ENCODE measurements at regions not wholly inside any gene's neighbourhood (a gene's known extent, or its start where the extent isn't known, plus 50 kb on each side); places are given as distances from the start of the nearest gene placed in this dataset.
"Not testable (repeated sequence)": the region's sequence is repeated elsewhere in the genome, so short reads cannot be mapped to it uniquely, and the experiment has no call there.

DNA sequence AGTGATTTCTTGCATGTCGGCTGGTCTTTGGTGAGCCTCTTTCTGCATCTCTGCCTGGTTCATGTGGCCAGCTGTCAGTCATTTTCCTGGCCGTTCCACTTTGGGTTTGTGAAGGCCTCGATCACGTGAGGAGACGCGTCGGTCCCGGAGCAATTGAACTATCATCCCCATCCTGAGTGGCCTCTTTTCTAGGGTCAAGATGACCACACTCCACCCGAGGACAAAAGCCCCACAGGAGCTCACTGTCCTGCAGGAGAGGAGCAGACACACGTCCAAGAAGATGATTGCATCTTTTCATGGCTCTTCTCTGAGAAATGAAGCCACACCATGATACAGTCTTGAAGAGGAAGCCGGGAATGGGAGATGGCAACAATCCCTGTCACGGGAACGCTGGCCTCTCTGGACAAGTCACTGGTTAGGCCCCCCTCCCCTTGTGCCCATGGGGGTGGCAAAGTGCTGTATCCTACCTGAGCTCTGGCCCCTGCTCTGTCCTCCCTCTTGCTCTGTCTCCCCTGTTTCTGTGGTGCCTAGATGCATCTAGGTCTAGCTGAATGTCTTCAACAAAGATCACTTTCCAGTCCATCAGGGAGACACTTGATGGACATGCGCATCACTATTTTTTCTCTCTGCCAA is 291.4 kb upstream of the ZNF337 start:
- not testable (repeated sequence) for DNase-seq (ENCODE audit: low read depth)

DNA sequence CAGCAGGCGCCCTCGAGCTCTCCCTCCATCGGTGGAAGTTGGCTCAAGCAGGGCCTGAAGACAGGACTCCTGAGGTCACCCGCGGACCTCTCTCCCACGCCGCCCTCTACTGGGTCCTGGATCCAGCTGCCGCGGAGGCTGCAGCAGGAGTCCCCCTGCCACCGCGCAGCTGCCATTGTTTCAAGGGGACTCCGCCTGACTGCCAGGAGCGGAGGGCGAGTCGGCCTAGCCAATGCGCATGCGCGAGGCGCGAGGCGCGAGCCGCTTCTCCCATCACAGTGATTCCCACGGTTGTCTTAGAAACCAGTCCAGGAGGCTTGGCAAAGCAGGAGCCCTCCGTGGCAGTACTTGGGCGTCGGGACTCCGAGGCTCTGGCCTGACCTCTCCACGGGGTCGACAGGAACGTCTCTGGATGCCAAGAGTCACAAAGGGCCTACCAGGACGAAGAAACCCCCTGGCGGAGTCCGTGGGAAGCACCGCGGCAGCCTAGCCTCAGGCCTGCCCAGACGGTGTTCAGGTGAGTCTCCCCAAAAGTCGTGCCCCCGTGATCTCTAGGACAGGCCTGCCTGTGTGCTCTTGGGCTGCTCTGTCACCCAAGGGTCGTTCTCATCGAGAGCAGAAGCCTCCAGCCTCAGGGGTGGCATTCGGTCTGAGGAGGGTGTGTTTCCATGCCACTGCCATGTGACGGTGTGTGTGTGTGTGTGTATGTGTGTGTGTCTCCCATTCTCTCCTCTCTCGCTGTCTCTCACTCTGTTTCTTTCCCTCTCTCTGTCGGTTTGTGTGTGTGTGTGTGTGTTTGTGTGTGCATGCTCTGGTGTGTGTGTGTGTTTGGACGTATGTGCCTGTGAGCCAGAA is 290.6 kb upstream of the ZNF337 start:
- peak; percentile 54 for DNase-seq (ENCODE audit: low read depth)

DNA sequence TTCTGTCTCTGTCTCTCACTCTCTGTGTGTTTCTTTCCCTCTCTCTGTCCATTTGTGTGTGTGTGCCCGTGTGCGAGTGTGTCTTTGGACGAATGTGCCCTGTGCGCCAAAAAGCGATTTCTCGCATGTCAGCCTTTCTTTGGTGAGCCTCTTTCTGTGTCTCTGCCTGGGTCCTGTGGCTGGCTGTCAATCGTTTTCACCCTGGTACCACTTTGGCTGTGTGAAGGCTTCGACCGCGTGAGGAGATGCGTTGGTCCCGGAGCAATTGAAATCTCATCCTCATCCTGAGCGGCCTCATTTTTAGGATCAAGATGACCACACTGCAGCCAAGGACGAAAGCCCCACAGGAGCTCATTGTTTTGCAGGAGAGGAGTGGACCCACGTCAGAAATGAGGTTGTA is 288.9 kb upstream of the ZNF337 start:
- no peak for DNase-seq (ENCODE audit: low read depth)

DNA sequence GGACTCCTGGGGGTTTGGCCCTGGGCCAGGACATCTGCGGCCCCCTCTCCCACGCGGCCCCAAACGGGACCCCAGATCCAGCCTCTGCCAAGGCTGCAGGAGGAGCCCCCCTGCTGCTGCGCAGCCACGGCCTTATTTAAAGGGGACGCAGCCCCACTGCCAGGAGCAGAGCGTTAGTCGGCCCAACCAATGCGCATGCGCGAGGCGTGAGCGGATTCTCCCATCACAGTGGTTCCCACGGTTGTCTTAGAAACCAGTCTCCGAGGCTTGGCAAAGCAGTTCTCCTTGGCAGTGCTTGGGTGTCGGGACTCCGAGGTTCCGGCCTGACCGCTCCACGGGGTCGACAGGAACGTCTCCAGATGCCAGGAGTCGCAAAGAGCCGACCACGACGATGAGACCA is 288.3 kb upstream of the ZNF337 start:
- peak; percentile 80 for DNase-seq (ENCODE audit: low read depth)

DNA sequence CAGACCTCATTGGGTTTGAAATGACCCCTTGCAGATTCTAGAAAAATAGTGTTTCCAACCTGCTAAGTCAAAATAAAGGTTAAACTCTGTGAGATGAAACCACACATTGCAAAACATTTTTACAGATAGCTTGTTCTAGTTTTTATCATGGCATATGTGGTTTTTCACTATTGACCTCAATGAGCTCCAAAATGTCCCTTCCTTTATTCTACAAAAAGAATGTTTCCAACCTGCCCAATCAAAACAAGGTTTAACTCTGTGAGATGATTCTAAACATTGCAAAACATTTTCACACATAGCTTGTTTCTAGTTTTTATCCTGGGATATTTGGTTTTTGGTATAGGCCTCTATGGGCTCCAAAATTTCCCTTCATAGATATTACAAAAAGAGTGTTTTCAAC is 286.0 kb upstream of the ZNF337 start:
- not testable (repeated sequence) for DNase-seq (ENCODE audit: low read depth)

DNA sequence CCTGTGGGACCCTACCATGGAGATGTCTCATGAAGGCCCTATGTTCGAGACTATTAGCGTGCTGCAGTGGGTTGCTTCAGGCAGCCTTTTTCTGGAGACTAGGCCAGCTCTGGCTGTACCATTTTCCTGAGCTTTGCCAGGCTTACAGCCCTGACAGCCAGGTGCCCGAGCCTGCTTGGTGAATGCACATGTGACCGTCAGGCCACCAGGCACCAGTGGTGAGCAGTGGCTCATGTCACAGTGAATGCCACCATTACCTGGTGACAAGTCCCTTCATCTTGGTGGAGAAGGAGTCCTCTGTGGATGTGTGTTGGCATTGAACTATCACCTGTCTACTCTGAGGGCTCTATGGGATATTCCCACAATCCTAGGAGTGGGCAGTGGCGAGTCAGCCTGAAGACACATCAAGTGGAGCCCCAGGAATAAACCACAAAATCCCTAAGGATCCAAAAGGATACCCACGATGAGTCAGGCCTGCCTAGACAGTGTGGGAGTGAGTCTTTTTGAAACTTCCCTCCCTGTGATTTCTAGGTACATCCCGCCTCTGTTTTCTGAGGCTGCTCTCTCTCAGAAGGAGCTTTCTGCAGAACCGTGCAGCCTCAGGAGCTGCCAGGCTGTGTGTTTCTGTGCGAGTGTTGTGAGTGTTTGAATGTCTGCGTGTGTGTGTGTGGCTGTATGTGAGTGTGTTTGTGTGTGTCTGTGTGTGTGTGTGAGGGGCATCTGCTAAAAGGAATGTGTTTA is 282.0 kb upstream of the ZNF337 start:
- DNase-seq (ENCODE audit: low read depth): peak; percentile 10

DNA sequence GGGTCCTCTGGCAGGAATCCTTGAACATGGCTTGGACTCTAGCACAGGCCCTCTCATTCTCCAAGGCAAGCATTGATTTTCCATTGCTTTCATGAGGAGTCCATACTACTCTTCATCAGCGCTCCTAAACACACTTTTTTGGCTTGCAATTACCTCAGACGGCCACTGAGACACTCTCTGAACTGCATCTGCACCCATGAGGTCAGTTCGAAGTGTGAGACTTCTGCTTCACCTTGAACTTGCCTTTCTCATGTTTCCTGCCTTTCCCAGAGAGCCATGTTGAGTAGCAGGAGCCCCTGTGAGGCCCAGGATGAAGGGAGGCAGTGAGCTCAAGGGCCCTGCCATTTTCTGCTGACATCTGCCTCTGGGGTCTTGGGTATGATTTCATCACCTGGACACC is 279.2 kb upstream of the ZNF337 start:
- DNase-seq (ENCODE audit: low read depth): not testable (repeated sequence)

DNA sequence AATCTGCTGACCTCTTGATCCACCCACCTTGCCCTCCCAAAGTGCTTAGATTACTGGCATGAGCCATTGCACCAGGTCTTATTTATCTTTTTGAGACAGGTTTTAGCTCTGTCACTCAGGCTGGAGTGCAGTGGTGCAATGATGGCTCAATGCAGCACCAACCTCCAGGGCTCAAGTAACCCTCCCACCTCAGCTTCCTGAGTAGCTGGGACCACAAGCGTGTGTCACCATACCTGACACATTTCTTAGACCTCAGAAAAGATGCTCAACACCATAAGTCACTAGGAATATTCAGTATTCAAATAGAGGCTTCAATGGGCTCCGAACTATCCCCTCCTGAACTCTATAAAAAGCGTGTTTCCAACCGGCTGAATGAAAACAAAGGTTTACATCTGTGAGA is 268.6 kb upstream of the ZNF337 start:
- not testable (repeated sequence) for DNase-seq (ENCODE audit: low read depth)

DNA sequence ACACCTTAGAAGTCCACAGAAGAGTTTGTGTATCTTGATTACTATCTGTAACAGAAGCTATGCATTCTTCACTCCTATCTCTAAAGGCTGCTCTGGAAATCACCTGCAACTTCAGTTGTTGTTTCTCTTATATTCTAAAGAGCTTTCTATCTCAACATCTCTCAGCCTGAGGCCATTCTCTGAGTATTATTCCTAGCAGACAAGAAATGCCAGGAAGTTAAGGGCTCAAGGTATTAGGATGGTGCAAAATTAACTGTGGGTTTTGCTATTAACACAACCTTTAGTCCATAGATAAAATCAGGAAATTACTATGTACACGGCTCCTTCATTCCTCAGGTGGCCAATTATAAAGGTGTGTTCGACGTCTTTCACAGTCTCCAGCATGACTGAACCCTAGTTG is 257.2 kb upstream of the ZNF337 start:
- DNase-seq (ENCODE audit: low read depth): not testable (repeated sequence)

DNA sequence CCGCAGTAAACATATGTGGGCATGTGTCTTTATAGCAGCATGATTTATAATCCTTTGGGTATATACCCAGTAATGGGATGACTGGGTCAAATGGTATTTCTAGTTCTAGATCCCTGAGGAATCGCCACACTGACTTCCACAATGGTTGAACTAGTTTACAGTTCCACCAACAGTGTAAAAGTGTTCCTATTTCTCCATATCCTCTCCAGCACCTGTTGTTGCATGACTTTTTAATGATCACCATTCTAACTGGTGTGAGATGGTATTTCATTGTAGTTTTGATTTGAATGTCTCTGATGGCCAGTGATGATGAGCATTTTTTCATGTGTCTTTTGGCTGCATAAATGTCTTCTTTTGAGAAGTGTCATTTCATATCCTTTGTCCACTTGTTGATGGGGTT is 238.6 kb upstream of the ZNF337 start:
- not testable (repeated sequence) for DNase-seq (ENCODE audit: low read depth)

DNA sequence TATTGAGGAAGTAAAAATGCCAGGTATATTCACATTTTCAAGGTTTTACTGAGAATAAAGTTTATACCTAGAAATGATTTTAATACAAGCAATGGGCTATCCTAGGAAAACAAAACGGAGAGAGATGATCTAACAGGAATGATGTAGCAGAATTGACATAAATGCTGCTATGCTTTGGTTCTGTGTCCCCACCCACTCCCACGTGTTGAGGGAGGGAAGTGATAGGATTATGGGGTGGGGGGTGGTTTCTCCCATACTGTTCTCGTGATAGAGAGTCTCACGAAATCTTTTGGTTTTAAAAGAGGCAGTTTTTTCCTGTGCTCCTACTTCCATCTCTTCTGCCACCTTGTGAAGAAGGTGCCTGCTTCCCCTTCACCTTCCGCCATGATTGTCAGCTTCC is 236.2 kb upstream of the ZNF337 start:
- not testable (repeated sequence) for DNase-seq (ENCODE audit: low read depth)

DNA sequence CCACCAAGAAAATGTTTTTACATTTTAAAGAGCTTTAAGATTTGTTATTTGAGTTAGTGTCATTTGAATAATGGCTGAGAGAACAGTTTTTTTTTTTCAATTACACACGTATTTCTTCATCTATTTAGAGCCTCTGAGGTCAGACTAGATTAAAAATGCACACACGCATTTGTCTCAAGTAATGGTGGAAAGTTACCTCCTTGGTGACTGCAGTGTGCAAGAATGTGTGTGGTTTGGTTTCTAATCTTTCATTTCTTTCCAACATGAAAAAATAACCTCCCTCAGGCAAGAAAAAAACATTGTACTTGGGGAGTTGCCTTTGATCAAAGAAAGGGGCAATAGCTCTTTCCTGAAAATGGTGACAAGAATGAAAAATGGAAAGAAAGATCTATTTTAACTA is 235.5 kb upstream of the ZNF337 start:
- DNase-seq (ENCODE audit: low read depth): peak; percentile 51

DNA sequence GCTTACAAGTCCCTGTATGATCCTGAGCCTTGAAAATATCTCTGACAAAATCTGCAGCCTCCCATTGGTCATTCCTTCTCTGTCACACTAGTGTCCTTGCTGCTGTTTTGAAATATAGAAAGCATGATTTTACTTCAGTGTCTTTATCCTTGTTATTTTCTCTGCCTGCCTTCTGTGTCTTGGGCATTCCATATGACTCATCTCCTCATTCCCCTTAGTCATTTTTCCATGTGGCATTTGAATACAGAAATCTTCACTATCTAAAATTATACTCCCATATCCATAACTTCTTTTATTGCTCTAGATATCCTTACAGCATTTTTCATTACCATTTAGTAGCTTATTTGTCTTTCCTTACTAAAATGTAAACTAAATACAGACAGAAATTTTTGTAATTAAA is 205.7 kb upstream of the ZNF337 start:
- DNase-seq (ENCODE audit: low read depth): peak; percentile 45

DNA sequence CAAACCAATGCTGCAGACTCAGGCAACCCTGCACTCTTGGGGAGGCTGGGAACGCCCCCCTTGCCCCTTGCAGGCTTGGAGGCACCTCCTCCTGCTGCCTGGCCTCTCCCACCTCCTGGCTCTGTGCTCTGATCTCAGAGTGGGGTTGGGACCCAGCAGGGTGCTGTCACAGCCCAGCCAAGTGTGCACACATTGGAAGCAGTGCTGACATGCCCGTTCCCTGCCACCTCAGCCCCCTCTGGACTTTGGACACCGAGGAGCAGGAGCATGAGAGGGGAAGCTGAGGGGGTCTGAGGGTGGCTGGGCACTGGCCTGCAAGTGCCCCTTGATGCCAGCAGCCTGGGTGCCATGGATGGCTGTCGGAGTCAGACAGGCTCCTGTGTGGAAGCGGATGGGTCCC is 202.0 kb upstream of the ZNF337 start:
- not testable (repeated sequence) for DNase-seq (ENCODE audit: low read depth)

DNA sequence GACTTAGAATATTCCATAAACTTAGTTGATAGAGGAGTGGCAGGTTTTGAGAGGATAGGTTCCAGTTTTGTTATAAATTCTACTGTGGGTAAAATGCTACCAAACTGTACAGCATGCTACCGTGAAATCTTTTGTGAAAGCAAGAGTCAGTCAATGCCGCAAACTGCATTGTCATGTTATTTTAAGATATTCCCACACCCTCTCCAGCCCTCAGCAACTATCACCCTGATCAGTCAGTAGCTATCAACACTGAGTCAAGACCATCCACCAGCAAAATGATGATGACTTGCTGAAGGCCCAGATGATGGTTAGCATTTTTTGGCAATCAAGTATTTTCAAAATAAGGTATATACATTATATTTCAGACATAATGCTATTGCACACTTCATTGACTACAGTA is 182.4 kb upstream of the ZNF337 start:
- not testable (repeated sequence) for DNase-seq (ENCODE audit: low read depth)

DNA sequence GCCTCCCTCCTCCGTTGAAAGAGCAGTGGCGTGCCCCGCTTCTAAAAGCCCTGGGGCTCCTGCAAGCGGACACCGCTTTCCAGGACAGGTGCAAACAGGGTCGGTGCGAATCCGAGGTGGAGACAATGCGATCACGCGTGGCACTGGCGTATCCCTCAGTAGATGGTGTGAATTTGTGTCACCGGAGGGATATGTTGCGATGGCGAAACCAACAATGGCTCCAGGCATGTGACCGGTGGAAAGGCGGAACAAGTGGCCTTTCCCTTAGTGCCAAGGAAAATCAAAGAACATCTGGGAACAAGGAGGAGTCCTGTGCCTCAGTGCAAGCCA is 172.0 kb upstream of the ZNF337 start:
- DNase-seq (ENCODE audit: low read depth): peak; percentile 2

DNA sequence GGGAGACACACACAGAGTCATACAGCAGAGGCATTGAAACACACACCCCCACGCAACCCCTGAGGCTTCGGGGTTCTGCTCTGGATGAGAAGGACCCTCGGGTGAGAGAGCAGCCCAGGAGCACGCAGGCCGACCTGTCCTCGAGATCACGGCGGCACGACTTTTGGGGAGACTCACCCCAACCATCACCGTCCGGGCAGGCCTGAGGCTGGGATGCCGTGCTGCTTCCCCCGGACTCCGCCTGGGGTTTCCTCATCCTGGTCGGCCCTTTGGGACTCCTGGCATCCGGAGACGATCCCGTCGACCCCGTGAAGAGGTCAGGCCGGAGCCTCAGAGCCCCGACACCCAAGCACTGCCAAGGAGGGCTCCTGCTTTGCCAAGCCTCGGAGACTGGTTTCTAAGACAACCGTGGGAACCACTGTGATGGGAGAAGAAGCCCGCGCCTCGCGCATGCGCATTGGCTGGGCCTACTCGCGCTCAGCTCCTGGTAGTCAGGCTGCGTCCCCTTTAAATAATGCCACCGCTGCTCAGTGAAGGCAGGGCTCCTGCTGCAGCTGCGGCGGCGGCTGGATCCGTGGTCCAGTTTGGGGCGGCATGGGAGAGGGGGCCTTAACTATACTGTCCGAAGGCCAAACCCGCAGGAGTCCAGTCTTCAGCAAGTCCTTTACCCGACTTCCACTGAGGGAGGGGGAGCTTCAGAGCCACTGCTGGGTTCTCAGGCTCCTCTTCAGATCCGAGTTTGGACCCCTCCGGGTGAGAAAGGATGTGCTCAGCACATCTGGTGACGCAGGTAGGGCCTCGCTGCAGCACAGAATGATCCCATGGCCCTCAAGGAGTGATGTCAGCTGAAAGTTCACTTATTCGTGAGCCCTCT is 171.4 kb upstream of the ZNF337 start:
- peak; percentile 82 for DNase-seq (ENCODE audit: low read depth)

DNA sequence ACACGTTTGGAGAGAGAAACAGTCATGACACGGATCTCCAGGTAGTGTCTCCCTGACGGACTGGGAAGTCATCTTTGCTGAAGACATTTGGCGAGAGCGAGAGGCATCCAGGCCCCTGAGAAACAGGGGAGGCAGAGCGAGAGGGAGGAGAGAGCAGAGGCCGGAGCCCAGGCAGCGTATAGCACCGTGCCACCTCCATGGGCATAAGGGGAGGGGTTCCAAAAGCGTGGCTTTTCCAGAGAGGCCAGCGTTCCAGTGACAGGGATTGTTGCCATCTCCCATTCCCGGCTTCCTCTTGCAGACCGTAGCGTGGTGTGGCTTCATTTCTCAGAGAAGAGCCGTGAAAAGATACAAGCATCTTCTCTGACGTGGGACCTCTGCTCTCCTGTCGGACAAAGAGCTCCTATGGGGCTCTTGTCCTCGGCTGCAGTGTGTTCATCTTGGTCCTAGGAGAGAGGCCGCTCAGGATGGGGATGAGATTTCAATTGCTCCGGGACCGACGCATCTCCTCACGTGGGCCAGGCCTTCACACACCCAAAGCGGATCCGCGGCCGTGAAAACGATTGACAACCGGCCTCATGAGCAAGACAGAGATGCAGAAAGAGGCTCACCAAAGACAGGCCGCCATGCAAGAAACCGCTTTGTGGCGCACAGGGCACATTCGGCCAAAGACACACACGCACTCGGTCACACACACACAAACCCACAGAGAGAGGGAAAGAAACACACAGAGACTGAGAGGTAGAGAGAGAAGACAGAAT is 170.5 kb upstream of the ZNF337 start:
- DNase-seq (ENCODE audit: low read depth): not testable (repeated sequence)

DNA sequence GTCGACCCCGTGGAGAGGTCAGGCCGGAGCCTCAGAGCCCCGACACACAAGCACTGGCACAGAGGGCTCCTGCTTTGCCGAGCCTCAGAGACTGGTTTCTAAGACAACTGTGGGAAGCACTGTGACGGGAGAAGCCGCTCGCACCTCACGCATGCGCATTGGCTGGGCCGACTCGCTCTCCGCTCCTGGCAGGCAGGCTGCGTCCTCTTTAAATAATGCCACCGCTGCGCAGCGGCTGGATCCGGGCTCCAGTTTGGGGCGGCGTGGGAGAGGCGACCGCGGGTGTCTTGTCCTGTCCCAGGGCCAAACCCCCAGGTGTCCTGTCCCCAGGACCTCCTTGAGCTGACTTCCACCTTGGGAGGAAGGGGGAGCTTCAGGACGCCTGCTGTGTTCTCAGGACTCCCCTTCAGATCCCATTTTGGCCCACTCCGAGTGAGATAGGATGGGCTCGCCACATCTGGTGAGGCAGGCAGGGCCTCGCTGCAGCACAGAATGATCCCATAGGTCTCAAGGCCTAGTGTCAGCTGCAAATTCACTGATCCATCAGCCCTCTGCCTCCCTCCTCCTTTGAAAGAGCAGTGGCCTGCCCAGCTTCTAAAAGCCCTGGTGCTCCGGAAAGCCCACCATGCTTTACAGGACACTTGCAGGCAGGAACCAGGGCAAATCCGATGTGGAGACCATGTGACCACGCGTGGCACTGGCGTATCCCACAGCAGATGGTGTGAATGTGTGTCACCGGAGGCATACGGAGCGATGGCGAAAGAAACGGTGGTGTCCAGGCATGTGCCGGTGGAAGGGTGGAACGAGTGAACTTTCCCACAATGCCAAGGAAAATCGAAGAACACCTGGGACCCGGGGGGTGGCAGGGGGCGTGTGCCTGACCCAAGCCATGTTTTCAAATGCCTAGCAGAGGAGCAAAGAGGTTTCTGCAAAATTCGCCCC is 169.3 kb upstream of the ZNF337 start:
- peak; percentile 84 for DNase-seq (ENCODE audit: low read depth)

All from EH (cell line).